Mesothelial cell of epicardium (in vitro differentiated cells): ENCODE measurements at regions not wholly inside any gene's neighbourhood (a gene's known extent, or its start where the extent isn't known, plus 50 kb on each side); places are given as distances from the start of the nearest gene placed in this dataset.

Experiments
- DNase-seq, 2 experiments: peaks; one replicate each; pipeline ENCODE4 v3.0.0; 2021; ENCODE audit warnings: low spot score in 2 of 2; ENCODE audit not compliant: unreplicated experiment in 2 of 2
- H3K27ac Mint-ChIP-seq: 2 replicates; pipeline ENCODE4 v1.8.0; 2021; ENCODE audit warnings: mixed read lengths
- H3K27me3 Mint-ChIP-seq: 2 replicates; pipeline ENCODE4 v1.8.0; 2021; ENCODE audit warnings: low read depth, mixed read lengths
- H3K36me3 Mint-ChIP-seq: 2 replicates; pipeline ENCODE4 v1.8.0; 2021; ENCODE audit warnings: mixed read lengths
- H3K4me1 Mint-ChIP-seq: 2 replicates; pipeline ENCODE4 v1.8.0; 2021; ENCODE audit warnings: mixed read lengths
- H3K4me3 Mint-ChIP-seq: 2 replicates; pipeline ENCODE4 v1.8.0; 2021; ENCODE audit warnings: mild to moderate bottlenecking, moderate library complexity, mixed read lengths
- H3K9me3 Mint-ChIP-seq: 2 replicates; pipeline ENCODE4 v1.8.0; 2021; ENCODE audit warnings: mixed read lengths
- TF ChIP-seq, protein P1 (sequence below): fragments of 200-600 bp; sonication (generic); IDR thresholded peaks from one replicate; pipeline ENCODE4 v1.5.0; 2021; ENCODE audit warnings: antibody characterized with exemption; ENCODE audit not compliant: unreplicated experiment

DNA sequence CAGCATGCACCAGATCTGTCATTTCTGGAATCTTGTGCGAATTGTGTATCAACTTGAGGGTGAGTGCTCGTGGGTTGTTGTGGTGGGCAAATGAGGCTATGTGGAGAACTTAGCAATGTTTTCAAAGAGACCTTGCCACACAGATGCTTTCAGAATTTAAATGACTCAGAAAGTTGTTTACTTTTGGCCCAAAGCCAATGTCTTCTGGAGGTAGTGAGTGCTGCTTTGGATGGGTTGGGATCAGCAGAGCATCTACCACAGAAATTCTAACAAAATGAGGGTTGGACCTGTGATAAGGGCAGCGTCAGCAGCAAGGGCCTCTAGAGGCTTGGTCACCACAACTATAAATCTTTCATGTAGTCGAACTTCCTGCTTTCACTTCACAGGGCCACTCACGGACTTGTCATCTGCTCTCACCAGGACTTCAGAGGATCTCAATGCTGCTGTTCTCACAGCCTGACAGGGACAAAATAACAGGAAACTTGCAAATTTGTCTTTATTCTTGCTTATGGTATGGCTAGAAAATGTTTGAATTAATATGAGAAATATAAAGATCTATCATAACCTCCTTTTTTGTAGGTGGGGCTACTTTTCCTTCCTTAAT is 111.4 kb downstream of the DACT1 start:
- no peak for DNase-seq
- peaks cover 46% of the 10 kb centered on the region for H3K4me1 Mint-ChIP-seq
- no peak overlapping the region for H3K4me3 Mint-ChIP-seq
- no peaks in the 10 kb centered on the region for H3K27me3 Mint-ChIP-seq
- no peaks in the 10 kb centered on the region for H3K9me3 Mint-ChIP-seq
- no peaks in the 10 kb centered on the region for H3K36me3 Mint-ChIP-seq
- H3K27ac Mint-ChIP-seq: peak overlapping the region; percentile 48
- TF ChIP-seq, protein P1, sequence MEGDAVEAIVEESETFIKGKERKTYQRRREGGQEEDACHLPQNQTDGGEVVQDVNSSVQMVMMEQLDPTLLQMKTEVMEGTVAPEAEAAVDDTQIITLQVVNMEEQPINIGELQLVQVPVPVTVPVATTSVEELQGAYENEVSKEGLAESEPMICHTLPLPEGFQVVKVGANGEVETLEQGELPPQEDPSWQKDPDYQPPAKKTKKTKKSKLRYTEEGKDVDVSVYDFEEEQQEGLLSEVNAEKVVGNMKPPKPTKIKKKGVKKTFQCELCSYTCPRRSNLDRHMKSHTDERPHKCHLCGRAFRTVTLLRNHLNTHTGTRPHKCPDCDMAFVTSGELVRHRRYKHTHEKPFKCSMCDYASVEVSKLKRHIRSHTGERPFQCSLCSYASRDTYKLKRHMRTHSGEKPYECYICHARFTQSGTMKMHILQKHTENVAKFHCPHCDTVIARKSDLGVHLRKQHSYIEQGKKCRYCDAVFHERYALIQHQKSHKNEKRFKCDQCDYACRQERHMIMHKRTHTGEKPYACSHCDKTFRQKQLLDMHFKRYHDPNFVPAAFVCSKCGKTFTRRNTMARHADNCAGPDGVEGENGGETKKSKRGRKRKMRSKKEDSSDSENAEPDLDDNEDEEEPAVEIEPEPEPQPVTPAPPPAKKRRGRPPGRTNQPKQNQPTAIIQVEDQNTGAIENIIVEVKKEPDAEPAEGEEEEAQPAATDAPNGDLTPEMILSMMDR: no peak

DNA sequence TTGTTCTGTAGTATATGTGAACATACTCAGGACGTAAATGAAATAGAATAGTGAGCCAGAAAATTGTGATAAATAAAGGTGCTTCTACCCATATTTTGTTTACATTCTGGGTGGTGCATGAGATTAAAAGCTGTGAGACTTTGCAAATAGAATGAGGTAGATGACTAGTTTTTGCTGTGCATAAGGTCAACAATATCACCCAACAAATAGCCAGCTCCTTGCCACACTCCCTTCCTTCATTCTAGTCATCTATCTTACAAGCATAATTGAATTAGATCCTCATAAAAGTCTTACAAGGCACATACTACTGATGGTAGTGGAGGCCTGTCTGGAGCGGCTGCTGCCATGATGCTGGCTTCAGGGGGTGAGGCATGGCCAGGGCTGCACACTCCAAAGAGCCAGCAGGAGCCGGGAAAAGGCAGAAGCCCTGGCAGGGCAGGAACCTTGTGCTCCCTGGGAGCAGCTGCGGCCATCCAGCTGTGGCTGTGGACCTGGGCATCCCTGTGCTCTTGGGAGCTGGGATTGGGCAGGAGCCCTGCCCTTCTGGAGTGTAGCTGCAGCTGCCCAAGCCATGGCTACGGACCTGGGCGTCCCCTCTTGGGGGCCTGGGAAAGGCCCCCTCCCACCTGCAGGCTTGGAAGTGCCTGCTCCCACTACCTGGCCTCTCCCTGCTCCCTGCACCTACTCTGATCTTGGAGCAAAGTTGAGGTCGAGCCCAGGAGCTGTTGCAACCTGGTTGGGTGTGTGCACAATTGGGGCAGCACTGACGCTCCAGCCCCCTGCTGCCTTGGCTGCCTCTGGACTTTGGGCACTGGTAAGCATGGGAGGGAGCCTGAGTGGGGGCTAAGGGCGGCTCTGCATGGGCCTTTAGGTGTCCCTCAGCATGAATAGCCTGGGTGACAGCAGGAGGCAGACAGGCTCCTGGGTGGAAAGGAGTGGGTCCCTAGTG is 112.8 kb downstream of the DACT1 start:
- Mint-ChIP-seq H3K27ac (no peak overlapping the region), H3K27me3 (no peaks in the 10 kb centered on the region), H3K9me3 (no peaks in the 10 kb centered on the region), H3K36me3 (no peaks in the 10 kb centered on the region), H3K4me1 (peaks cover 38% of the 10 kb centered on the region), H3K4me3 (no peak overlapping the region)
- DNase-seq: no peak
- TF ChIP-seq, protein P1: no peak

DNA sequence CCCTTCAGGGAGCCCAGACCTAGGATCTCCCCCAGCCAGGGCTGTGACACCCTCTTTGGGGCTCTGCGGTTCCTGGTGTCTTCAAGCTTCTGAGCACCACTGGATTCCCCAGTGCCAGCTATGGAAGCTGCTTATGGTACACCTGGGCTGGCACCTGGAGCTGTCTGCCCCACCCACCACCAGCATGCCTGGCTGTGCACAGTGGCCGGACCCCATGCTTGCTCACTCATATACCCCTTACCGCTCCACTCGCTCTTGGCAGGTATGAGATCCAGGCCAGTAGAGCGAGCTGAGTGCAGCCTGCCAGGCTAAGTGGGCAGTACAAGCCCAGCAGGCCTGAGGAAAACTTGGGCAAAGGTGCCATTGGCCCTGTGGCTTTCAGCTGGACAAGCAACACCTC is 114.0 kb downstream of the DACT1 start:
- no peak overlapping the region for H3K27ac Mint-ChIP-seq
- TF ChIP-seq, protein P1: no peak
- peaks cover 35% of the 10 kb centered on the region for H3K4me1 Mint-ChIP-seq

DNA sequence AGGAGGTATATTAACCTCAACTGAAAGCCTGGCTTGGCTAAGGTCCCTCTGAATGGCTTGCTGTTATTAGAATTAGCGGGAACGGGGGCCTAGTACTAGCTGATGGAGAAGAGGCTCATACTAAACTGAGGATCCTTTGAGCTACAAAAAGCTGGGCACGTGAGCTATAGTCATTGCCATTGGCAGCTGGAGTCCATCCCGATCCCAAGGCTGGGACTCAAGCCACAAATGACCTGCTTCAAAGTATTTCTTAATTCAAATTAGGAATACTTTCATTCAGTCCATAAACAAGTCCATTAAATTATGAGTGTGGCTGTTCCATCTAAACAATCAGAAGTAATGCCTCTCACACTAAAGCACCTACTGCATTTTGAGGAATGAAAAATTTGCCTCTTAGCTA is 114.5 kb downstream of the DACT1 start:
- Mint-ChIP-seq H3K9me3 (no peaks in the 10 kb centered on the region), H3K4me1 (peaks cover 30% of the 10 kb centered on the region), H3K4me3 (no peak overlapping the region), H3K27ac (no peak overlapping the region), H3K27me3 (no peaks in the 10 kb centered on the region), H3K36me3 (no peaks in the 10 kb centered on the region)
- no peak for DNase-seq
- TF ChIP-seq, protein P1: no peak

More for the DNA sequence above, 114.0 kb downstream of the DACT1 start:
- Mint-ChIP-seq H3K9me3 (no peaks in the 10 kb centered on the region), H3K36me3 (no peaks in the 10 kb centered on the region), H3K27me3 (no peaks in the 10 kb centered on the region), H3K4me3 (no peak overlapping the region)
- DNase-seq: no peak

DNA sequence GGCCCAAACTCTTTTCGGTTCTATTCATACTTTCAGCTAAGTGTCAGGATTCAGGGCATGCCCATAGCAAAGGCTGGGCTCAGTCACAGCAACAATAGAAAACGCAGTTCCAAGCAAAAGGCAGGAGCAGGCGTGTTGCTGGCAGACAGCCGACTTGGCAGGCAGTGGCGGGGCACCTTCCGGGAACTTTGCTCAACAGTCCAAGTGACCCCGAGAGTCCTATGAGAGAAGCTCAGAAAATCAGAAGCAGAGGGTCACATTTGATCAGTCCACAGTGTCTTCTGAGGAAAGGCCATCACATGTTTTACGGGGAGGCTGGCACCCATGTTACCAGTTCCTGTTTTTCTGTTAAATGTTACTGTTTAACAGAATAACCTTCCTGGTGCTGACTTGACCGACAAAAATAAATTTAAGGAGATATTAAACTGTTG is 115.0 kb downstream of the DACT1 start:
- TF ChIP-seq, protein P1: no peak
- peaks cover 30% of the 10 kb centered on the region for H3K4me1 Mint-ChIP-seq
- no peak for DNase-seq
- H3K36me3 Mint-ChIP-seq: no peaks in the 10 kb centered on the region
- H3K27me3 Mint-ChIP-seq: no peaks in the 10 kb centered on the region
- H3K9me3 Mint-ChIP-seq: no peaks in the 10 kb centered on the region
- H3K27ac Mint-ChIP-seq: no peak overlapping the region
- no peak overlapping the region for H3K4me3 Mint-ChIP-seq
